Smooth muscle cell of the brain vasculature (primary cell): ENCODE measurements at regions not wholly inside any gene's neighbourhood (a gene's known extent, or its start where the extent isn't known, plus 50 kb on each side); places are given as distances from the start of the nearest gene placed in this dataset.
"Not testable (repeated sequence)": the region's sequence is repeated elsewhere in the genome, so short reads cannot be mapped to it uniquely, and the experiment has no call there.

Experiments used
- DNase-seq: peaks from one replicate; pipeline ENCODE4 v3.0.0-alpha.2; 2012; ENCODE audit warnings: low read depth, low spot score

DNA sequence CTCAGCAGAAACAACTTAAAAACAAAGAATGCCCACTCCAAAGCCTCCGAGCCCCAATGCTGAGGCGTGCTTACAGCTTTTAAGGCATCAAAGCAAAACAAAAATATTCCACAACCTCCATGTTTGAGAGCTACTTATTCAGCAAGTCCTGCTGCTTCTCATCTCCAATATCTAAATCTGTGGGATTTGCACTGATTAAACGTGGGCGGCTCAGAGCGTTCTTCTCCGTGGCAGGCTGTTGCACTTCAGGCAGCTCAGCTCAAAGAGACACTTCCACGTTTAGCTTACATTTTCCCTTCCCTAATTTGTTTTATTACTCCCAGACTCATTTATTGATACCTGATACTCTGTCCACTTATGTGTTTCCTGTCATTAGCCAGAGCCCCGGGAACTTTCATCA lies 282.6 kb upstream of the MCTP2 start:
- DNase-seq: no peak

DNA sequence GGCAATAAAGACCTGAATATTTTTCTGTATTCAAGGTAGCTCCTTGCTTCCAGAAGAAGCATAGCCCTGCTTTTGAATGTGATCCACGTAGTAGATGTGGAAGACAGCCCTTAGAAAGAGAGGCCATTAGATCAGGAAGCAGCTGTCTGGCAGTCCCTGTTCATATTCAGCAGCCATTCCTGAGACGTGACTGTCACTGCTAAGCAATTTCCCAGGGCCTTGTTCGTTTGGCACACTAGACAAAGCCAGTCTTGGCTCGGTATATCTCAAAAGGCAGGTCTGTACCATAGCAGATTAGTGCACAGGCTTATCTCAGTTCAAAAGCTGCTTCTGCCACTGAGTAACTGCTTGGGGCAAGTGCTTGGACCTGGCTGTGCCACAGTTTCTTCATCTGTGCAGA lies 287.8 kb upstream of the MCTP2 start:
- no peak for DNase-seq

DNA sequence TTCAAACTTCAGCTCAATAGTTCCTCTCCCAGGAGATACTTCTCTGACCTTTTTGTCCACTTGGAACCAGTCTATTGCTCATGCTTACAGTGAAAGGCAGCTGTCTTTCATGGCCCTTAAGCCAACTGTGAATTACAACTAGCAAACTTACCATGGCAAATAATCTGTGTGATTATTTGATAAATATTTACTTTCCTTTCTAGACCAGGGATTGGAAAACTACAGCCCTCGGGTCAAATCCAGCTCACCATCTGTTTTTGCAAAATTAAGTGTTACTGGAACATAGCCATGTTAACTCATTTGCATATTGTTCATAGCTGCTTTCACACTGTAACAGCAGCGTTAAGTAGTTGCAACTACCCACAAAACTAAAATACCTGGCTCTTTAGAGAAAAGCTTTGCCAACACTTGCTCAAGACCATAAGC lies 289.1 kb upstream of the MCTP2 start:
- DNase-seq: no peak

- no peak for DNase-seq
Observed at GRCh38 chr15:93941697-93942096, 289.7 kb upstream of the MCTP2 start.

DNA sequence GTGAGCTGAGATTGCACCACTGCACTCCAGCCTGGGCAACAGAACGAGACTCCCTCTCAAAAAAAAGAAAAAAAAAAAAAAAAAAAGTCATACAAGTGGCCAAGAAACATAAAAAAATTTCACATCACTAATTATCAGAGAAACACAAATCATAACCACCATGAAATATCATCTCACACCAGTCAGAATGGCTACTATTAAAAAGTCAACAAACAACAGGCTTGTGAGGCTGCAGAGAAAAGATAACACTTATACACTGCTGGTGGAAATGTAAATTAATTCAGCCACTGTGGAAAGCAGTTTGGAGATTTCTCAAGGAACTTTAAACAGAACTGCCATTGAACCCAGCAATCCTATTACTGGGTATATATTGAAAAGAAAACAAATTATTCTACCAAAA lies 291.1 kb upstream of the MCTP2 start:
- no peak for DNase-seq

DNA sequence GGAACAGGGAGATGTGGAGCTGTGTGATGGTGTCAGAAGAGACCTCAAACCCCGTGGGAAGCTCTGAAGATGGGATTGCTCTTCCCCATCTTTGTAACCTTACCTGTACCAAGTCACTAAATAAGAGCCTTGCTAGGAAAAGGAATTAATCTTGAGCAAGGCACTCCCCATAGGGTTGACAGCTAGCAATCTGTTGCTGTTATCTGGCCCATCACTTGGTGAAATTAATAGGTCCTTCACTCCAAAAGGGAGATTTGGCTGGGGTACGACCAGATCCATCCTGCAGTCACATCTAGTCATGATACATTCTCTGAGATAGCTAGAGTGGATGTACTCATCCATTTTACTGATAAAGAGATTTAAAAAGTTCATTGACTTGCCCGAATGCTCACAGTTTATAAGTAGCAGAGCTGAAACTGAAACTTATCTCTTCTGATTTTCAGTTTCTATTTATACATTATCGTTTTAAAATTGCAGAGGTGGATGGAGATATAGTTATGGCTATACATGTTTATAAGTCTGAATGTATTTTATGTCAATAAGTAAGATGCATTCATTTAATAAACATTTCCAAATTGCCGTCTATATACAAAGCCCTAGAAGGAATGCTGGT lies 299.1 kb upstream of the MCTP2 start:
- DNase-seq: no peak

DNA sequence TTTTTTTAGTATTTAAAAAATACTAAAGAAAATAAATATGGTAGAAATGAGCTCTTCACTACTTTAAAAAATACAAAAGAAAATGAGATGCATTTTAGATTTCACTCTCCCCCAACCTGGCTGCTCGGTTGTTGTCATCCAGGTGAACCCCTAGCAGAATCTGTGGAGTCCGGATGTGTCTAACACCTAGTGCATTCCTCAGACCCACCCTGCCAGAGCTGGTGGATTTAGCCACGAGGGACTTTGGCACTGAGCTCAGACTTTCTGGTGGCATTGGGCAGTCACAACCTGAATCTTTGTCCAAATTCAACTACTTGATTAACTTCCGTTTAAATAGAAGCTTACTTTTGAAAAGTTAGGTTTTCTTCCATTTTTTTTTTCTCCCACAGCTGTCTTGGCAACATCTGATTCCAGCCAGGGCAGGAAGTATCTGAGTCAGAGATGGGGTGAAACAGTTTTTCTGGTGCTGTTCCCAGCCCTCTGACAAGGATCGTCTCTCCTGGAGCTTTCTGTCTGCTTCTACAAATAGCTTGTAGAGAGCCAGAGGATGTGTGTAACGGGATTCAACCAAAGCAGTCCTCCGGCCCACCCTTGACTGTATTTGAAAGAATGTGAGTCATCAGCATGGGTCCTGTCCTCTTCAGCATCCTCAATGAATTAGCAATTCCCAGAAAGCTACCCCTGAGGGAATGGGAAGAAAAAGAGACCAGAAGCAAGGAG lies 301.8 kb upstream of the MCTP2 start:
- DNase-seq: peak; percentile 49

GRCh38 chr15:93920204-93920603 lies 311.2 kb upstream of the MCTP2 start:
- DNase-seq: no peak

- not testable (repeated sequence) for DNase-seq
Observed at GRCh38 chr15:93918801-93919200, 312.6 kb upstream of the MCTP2 start.

DNA sequence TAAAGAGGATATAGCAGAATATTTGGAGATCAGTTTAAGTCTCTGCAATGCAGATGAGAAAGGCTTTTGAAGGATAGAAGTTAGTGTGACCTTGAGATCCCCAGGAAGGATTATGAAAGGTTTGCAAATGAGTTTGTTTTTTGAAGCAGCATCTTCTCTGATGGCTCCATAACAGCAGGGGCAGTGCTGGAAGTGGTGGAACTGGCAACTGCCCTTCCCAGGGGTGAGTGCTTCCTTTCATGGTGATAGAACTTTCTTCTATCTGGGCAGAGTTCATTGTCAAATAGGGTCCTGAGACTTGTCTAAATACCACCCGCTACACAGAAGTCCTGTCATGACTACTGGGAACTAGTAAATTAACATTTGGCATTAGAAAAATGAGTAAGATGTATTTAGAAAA lies 314.2 kb upstream of the MCTP2 start:
- no peak for DNase-seq

DNA sequence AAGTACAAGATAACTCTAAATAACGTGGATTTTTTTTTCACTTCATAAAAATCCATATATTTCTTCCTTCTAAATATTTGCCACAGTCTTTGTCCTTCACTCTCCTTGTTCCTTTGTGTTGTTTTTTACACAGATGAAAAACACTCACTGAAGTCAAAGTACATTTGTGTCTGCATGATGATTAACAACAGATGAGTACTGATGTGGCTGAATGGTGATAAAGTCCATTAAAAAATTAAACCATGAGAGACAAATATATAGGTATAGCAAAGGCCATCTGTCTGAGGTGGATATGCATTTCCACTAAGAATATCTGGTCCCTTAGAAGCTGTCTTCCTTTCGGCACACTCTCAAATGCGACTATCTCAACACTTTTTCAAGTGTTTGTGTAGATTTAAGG lies 317.5 kb upstream of the MCTP2 start:
- DNase-seq: no peak

GRCh38 chr15:93913310-93913709 lies 318.1 kb upstream of the MCTP2 start:
- no peak for DNase-seq

DNA sequence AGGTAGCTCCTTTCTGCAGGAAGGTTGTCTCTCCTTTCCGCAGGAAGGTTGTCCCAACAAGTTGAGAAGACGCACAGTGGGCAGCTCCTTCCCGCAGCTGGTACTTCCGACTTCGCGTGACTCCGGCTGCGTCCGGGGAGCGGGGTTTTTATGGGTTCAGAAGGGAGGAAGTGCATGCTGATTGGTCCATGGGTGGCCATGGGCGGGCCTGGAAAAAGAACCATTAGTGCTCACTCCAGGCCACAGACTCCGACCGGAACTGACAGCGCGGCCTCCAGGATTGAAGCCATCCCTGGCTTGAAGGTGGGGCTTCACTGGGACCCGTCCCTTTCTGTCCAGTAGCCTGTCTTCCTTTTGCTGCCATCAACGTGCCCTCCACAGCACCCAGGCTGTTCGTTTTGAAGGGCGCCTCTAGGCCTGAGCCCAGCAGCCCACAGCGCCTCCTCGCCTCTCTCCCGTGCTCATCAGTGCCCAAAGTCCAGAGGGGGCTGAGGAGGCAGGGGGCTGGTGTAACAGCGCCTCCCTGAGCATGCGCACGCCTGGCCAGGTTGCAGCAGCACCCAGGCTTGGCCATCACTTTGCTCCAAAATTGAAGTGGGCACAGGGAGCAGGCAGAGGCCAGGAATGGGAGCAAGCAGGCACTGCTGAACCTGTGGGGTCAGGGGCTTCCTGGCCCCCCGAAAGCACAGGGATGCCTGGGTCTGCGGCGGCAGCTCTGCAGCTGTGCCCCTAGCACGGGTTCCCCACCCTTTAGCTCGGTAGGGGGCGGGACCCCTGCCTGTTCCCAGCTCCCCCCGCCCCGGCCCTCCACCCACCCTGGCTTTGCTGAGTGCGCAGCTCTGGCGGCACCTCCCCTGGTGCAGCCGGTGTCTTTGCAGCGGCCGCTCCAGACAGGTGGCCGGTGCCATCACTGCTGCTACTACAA lies 330.6 kb upstream of the MCTP2 start:
- DNase-seq: no peak

DNA sequence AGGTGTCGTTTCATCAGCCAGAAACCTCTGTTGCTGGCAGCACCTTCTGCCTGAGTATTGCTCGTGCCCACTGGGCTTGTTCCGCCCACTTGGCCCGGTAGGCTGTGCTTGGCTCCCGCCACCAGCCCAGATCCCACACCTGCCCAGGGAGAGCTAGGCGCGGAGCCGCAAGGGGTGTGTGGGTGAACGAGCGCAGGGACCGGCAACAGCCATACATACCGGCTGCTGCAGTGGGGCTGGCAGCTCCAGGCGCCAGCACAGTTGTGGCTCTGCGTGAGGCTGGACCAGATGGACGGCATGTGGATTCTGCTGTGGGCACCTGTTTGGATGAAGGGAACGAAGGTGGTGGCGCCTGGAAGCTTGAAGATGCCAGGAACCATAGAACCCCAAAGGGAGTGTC lies 331.5 kb upstream of the MCTP2 start:
- DNase-seq: no peak

DNA sequence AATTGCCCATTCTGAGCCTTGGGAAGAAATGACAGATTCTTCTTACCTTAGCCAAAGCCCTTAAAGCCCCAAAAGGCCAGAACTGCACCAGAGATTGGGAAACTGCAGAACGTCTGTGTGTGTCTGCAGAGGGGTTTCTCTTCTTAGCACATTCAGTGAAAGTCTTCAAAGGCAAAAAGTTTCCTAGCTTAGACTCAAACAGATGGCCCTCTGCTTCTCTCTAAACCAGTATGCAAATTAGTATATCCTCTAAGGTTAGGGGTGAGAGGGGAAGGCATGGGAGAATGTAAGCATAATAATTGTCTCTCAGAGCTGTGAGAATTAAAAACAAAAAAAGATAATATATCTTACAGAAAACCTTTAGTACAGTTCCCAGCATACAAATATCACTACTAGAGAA lies 334.0 kb upstream of the MCTP2 start:
- DNase-seq: no peak

DNA sequence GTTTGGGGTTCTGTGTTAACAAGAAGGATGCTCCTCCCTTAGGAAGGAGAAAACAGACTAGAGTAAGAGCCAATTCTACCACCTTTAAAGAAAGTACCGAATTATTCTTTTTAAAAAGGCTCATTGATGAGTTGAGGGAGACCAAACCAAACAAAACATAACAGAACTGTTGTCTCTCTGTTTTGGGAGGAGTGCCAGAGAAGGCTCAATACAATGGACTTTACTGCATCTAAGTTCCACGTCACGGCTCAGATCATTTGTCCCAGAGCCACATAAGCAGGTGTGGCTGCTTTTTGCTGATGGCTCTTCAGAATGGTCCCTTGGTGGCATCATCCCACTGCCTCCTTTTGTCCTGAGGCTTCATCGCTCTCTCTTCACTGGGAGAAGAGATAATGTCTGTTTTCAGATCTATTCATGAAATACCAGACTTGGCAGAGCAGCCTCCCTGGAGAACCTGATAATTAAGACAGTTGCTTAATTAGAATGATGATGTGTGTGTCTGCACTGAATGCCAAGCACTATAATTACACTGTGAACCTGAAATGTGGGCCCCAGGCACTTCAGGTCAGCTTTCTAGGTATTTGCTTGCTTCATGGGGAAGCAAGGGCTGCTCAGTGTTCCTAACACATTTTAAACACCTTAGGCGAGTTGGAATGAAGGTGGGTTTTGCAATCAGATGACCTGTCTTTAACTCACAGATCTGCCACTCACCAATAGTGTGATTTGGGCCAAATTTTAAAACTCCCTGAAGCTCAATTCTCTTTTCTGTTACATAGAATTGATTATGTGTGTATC lies 335.2 kb upstream of the MCTP2 start:
- DNase-seq: no peak

DNA sequence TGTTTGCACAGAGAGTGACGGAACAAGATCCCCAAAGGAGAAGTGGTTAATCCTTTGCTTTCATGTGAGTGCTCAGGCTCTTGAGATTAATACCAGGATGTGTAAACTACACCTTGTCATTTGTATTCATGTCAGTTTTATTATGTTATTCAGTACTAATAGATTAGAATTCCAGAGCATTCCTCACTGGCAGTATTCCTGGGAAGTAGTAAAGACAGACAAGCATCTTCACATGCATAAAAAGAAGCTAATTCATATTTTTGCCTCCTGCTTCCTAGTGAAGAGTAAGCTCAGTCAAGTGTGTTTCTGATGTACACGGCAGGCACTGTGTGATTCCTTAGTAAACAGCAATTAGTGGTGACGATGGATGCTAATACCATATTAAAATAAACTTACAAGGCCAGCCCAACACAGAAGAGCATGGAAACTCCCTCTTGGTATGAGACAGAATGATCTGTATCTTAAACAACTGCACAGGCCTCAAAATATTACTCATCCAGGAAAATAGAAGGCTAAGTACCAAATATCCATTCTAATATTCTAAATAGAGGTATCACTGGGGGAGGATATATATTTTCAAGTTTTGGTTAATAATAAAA lies 336.8 kb upstream of the MCTP2 start:
- no peak for DNase-seq

DNA sequence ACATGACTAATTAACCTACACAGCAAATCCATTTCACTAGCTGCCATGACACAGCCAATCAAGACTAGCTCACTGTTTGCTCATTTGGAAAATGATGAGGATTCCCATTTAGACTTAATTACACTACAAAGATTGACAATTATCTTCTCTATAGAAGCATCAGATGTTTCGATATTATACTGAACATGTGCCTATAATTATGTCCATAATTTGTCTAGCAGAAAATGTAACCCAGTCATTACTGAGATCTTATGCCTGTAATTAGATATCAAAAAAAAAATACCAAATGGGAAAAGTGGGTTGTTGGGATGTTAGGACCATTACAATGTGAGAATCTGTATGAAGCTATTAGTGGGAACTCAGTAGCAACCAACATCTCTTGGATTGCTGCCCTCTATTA lies 344.2 kb upstream of the MCTP2 start:
- DNase-seq: no peak

GRCh38 chr15:93882779-93883178 lies 348.6 kb upstream of the MCTP2 start:
- DNase-seq: no peak

- DNase-seq: no peak
Observed at GRCh38 chr15:93882141-93882540, 349.2 kb upstream of the MCTP2 start.

- no peak for DNase-seq
Observed at GRCh38 chr15:93881310-93881709, 350.1 kb upstream of the MCTP2 start.
